ENCODE measurements at regions not wholly inside any gene's neighbourhood (a gene's known extent, or its start where the extent isn't known, plus 50 kb on each side); places are given as distances from the start of the nearest gene placed in this dataset.

DNA sequence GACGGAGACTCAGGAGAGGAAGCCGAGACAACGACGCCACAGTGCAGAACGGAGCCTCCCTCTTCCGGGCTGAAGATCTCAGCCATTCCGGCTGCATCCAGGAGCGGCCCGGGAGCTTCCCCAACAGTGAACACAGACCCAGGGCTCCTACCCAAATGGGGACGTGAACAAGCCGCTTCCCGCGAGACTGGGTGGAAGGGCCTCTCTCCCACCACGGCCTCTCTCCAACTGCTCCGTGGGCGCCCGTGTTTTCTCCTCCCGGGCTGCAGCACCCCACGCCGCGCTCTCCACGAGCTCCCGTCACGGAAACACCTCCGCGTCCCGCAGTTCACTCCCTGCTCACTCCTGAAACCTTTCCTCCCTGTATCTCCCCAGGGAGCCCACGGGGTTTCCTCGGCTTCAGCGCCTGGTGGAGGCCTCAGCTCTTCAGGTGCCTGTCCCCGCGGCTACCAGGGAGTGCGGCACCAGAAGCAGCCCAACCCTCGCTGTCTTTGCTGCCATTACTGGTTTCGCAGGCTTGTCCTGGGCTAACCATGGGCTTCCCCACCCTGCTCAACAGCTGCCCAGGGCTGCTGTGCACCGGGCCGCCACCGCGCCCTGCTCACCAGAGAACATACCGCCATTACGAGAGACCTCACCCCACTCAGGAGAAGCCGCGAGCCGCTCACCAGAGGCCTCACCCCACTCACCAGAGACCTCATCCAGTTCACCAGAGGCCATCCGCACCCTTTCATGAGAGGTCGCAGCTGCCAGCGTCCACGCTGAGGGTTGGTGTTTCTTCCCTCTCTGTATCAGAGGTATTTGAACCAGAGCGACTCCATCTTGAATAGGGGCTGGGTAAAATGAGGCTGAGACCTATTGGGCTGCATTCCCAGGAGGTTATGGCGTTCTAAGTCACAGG lies 922.8 kb downstream of the QKI start (continued):
- peak; percentile 99 for TF ChIP-seq ZNF445 (CRISPR knock-in tag; IDR thresholded peaks at IDR 0.05; ENCODE audit: low read depth)
- peak; percentile 100 for TF ChIP-seq ELF4 (CRISPR knock-in tag; IDR thresholded peaks at IDR 0.05)
- TF ChIP-seq MYC (IDR thresholded peaks at IDR 0.05; ENCODE audit: low read depth, low read length), result no peak
- TF ChIP-seq MYC (CRISPR knock-in tag; IDR thresholded peaks at IDR 0.05; ENCODE audit: borderline replicate concordance, low read depth), result peak; percentile 97
- TF ChIP-seq MECOM (CRISPR knock-in tag; IDR thresholded peaks at IDR 0.05), result peak; percentile 98
- TF ChIP-seq ETV1 (tag; conservative IDR thresholded peaks at IDR 0.05; ENCODE audit: low read depth), result peak; percentile 94
- no peak for TF ChIP-seq KAT2B (IDR thresholded peaks at IDR 0.05; ENCODE audit: low read depth, low read length)
- peak; percentile 83 for TF ChIP-seq CHD2 (IDR thresholded peaks at IDR 0.05; ENCODE audit: low read depth, low read length)
- no peak for TF ChIP-seq ZBTB1 (CRISPR knock-in tag; IDR thresholded peaks at IDR 0.05; ENCODE audit: borderline replicate concordance, low read depth)
- TF ChIP-seq ASH1L (IDR thresholded peaks at IDR 0.05; ENCODE audit: borderline replicate concordance, low read depth, partially characterized antibody), result no peak
- peak; percentile 99 for TF ChIP-seq ZNF79 (CRISPR knock-in tag; IDR thresholded peaks at IDR 0.05; ENCODE audit: low read depth)
- no peak for TF ChIP-seq MCM7 (IDR thresholded peaks at IDR 0.05)
- no peak for TF ChIP-seq RUNX1 (IDR thresholded peaks at IDR 0.05; ENCODE audit: low read depth)
- TF ChIP-seq GATAD2A (IDR thresholded peaks at IDR 0.05), result no peak
- TF ChIP-seq, protein P1, sequence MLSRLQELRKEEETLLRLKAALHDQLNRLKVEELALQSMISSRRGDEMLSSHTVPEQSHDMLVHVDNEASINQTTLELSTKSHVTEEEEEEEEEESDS (CRISPR knock-in tag; IDR thresholded peaks at IDR 0.05), result peak; percentile 79
- peak; percentile 44; the same call in 1 of the 2 replicates for TF ChIP-seq ZFP30 (CRISPR knock-in tag; IDR thresholded peaks at IDR 0.05; ENCODE audit: borderline replicate concordance)
- TF ChIP-seq, protein P2, sequence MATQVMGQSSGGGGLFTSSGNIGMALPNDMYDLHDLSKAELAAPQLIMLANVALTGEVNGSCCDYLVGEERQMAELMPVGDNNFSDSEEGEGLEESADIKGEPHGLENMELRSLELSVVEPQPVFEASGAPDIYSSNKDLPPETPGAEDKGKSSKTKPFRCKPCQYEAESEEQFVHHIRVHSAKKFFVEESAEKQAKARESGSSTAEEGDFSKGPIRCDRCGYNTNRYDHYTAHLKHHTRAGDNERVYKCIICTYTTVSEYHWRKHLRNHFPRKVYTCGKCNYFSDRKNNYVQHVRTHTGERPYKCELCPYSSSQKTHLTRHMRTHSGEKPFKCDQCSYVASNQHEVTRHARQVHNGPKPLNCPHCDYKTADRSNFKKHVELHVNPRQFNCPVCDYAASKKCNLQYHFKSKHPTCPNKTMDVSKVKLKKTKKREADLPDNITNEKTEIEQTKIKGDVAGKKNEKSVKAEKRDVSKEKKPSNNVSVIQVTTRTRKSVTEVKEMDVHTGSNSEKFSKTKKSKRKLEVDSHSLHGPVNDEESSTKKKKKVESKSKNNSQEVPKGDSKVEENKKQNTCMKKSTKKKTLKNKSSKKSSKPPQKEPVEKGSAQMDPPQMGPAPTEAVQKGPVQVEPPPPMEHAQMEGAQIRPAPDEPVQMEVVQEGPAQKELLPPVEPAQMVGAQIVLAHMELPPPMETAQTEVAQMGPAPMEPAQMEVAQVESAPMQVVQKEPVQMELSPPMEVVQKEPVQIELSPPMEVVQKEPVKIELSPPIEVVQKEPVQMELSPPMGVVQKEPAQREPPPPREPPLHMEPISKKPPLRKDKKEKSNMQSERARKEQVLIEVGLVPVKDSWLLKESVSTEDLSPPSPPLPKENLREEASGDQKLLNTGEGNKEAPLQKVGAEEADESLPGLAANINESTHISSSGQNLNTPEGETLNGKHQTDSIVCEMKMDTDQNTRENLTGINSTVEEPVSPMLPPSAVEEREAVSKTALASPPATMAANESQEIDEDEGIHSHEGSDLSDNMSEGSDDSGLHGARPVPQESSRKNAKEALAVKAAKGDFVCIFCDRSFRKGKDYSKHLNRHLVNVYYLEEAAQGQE (IDR thresholded peaks at IDR 0.05; ENCODE audit: borderline replicate concordance), result no peak
- TF ChIP-seq, protein P2 (CRISPR knock-in tag; IDR thresholded peaks at IDR 0.05; ENCODE audit: low read depth), result peak; percentile 93
- TF ChIP-seq ZBTB7A (IDR thresholded peaks at IDR 0.05; ENCODE audit: borderline replicate concordance, control insufficient read depth, low read depth, low read length), result no peak
- no peak for TF ChIP-seq POLR2B (IDR thresholded peaks at IDR 0.05; ENCODE audit: low read depth, partially characterized antibody)
- no peak for TF ChIP-seq FUS (optimal IDR thresholded peaks at IDR 0.05; ENCODE audit: low read depth, low read length)
- peak; percentile 98 for TF ChIP-seq PTTG1 (tag; IDR thresholded peaks at IDR 0.05; ENCODE audit: low read depth)

All from K562 (cell line).